ENCODE measurements at regions not wholly inside any gene's neighbourhood (a gene's known extent, or its start where the extent isn't known, plus 50 kb on each side); places are given as distances from the start of the nearest gene placed in this dataset.
"Not testable (repeated sequence)": the region's sequence is repeated elsewhere in the genome, so short reads cannot be mapped to it uniquely, and the experiment has no call there.

GRCh38 chr11:38448284-38448683, 1850.2 kb upstream of the RAG2 start:
- peak in 1 of 56 donors; percentile 1 for DNase-seq

GRCh38 chr11:38446336-38446735, 1848.3 kb upstream of the RAG2 start:
- DNase-seq: no peak

GRCh38 chr11:38438091-38438490, 1840.1 kb upstream of the RAG2 start:
- DNase-seq: no peak

GRCh38 chr11:38425578-38425977, 1827.5 kb upstream of the RAG2 start:
- DNase-seq: no peak

DNA sequence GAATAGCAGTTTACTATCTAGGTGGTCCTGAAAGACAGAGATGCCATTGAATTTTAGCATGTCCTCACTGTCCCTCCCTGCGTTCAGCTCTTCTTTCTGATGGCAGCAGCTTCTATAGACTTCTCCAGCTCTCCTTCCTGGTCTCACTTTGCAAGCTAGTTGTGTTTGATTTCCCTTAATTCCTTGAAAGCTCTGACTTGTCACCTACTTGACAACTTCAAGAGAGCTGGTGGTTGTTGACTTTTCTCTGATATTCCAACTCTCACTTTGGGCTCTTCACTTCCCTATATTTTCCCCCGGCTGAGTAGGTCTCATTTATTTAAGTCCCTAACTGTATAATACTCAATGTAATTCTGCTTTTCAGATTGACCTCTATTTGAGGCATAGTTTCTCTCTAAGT, 1825.0 kb upstream of the RAG2 start:
- no peak for DNase-seq

GRCh38 chr11:38416141-38416540, 1818.1 kb upstream of the RAG2 start:
- DNase-seq: no peak

- no peak for DNase-seq
These were observed 1813.1 kb upstream of the RAG2 start for GRCh38 chr11:38411149-38411548.

- DNase-seq: no peak
These were observed 1804.0 kb upstream of the RAG2 start for GRCh38 chr11:38402063-38402462.

- DNase-seq: no peak
These were observed 1794.1 kb upstream of the RAG2 start for GRCh38 chr11:38392176-38392575.

GRCh38 chr11:38384568-38384967, 1786.5 kb upstream of the RAG2 start:
- no peak for DNase-seq

DNA sequence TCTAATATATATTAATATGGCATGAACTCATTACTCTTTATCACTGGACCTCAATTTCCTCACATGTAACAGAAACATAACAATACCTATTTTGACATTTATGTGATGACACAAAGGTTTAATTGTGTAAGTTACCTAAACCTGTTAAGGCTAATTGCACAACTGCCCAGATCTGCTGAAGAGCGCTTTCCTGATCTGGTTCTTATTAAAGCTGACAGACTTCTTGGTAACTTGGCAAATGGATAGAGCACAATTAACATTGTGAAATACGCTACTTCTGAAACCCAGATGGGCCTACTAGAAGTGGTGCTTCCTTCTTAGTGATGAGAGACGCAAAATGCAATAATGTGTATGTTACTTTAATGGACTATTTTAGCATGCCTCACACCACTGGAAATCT, 1767.2 kb upstream of the RAG2 start:
- DNase-seq: no peak

GRCh38 chr11:38356255-38356654, 1758.2 kb upstream of the RAG2 start:
- DNase-seq: no peak

- no peak for DNase-seq
These were observed 1747.2 kb upstream of the RAG2 start for GRCh38 chr11:38345286-38345685.

GRCh38 chr11:38341612-38342011, 1743.6 kb upstream of the RAG2 start:
- not testable (repeated sequence) for DNase-seq

DNA sequence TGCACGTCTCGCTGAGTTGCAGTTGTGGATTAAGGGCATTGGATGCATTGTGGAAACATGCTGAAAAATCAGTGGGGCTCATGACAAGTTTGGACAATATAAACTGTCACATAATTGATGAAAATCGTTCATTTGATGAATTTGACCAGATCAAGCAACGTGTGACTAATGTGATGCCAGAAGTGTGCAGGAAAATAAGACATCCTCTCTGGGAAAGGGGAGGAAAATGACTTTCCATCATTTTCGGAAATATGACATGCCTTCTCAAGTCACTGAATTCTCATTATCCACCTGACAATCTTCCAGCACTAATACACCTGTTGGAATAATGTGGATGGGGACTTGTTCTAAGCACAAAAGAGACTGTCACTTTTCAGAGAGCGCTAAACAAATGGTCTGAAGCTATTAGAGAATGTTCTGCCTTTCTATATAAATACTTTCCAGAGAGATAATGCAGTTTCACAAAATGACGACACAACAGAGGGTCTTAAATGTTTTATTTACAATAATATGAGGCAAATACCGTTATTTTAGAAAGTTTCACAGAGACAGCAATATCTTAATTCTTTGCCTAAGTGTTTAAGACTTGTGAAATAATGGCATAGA, 1741.9 kb upstream of the RAG2 start:
- DNase-seq: no peak

- DNase-seq: not testable (repeated sequence)
These were observed 1740.0 kb upstream of the RAG2 start for GRCh38 chr11:38338022-38338421.

DNA sequence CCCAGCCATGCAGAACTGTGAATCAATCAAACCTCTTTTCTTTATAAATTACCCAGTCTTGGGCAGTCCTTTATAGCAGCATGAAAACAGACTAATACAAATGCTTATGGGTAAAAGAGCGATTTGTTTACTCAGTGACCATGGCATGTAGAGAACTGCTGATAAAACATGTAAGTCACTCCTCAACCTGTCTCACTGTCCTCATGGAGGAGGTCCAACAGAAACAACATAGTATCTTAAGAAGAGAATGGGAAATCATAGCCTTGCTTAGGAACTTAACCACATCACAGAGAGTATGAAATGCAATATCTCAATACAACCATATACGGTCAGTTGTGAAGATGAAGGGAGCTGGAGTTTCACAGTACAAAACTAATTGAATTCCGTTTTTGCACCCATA, 1734.0 kb upstream of the RAG2 start:
- DNase-seq: no peak

DNA sequence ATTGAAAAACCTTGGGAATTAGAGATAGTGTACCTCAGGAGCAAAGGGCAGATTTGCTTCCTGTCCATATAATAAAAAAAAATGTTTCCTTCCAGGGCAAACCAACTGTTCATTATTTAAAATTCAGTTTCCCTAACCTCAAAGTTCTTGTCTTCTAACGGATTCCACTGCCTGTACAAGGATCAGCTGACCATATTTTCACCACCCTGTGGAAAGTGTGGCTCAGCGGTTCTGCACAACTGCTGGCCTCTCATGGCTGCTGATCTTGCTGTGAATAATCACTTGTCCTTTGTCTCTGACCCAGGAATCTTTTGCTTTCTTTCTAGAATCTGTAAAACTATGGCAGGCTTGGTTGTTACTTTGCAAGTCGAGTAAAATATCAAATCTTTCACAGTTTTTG, 1732.5 kb upstream of the RAG2 start:
- DNase-seq: no peak

- DNase-seq: no peak
These were observed 1726.1 kb upstream of the RAG2 start for GRCh38 chr11:38323961-38324761.

- no peak for DNase-seq
These were observed 1717.1 kb upstream of the RAG2 start for GRCh38 chr11:38315151-38315550.

- no peak for DNase-seq
These were observed 1709.4 kb upstream of the RAG2 start for GRCh38 chr11:38307455-38307854.

DNA sequence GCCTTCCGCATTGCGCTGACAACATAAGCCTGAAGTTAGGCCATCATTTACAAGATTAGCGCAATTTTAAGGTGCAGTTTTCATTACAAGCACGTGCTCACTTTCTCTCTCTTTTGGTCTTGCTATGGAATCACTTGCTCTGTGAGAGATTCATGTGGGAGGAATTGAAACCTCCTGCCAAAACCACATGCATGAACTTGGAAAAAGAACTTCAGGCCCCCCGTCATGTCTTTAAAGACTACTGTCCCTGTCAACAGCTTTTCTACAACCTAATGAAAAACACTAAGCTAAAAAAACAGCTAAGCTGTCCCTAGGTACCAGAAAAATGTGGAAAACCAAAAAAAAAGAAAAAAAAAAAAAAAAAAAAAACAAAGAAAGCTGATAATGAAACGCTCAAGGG, 1707.6 kb upstream of the RAG2 start:
- no peak for DNase-seq

DNA sequence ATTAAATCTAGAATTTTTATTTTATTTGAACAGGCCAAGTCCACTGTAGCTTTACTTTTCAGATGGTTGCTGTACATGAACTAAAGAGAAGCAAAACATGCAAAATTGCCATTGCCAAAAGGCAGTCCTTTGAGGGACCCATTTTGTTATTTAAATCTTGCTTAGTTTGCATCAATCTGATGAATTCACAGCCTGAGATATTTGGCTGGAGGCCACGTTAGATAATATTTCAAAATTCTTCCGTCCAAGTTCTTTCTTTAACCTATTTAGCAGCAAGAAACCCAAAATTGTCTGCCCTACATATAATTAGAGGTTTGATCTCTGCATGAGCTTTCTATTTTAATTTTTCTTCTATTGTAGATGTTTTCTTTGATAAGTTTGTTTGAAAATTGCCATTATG, 1706.9 kb upstream of the RAG2 start:
- DNase-seq: no peak

All from amygdala (tissue), 56 donors.